ENCODE measurements at regions not wholly inside any gene's neighbourhood (a gene's known extent, or its start where the extent isn't known, plus 50 kb on each side); places are given as distances from the start of the nearest gene placed in this dataset.

DNA sequence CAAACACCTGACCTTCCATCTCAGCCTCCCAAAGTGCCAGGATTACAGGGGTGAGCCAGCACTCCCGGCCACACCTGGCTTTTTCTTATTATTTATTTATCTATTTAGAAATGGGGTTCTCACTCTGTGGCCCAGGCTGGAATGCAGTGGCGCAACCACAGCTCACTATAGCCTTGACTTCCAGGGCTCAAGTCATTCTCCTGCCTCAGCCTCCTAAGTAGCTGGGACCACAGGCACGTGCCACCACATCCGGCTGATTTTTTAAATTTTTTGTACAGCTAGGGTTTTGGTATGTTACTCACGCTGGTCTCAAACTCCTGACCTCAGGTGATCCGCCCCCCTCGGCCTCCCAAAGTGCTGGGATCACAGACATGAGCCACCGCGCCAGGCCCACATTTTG, 56.9 kb upstream of the MYL10 start:
- Histone ChIP-seq H2AK5ac (ENCODE audit: low read length, severe bottlenecking) (no peak overlapping the region), H3K79me1 (replicated peaks; ENCODE audit: low read length, poor library complexity, severe bottlenecking) (no peaks in the 10 kb centered on the region)
- 71% methylated on average over 8 of the region's 9 CpGs for WGBS

DNA sequence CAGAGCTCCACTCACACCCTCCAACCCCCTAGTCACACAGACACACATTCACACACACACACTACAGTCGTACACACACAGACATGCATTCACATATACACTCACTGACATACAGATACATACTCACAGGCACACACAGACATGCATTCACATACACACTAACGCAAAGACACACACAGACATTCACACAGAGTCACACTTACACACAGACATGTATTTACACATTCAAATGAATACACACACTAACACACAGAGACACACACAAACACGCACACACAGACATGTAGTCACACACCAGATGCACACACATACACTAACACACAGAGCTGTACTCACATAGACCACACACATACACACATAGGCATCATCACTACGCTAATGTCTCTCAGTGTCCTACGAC, 58.0 kb upstream of the MYL10 start:
- no peak overlapping the region for H2BK5ac ChIP-seq (ENCODE audit: low read depth, low read length, poor library complexity, severe bottlenecking)
- H3K23ac ChIP-seq (ENCODE audit: low read length in 2 of 2) = no peak overlapping the region
- WGBS = 76% methylated on average over 5 of the region's 5 CpGs
- no peak overlapping the region for H3K4me3 ChIP-seq (ENCODE audit: insufficient read depth in 1 of 2, low read depth in 1 of 2, low read length in 2 of 2)
- H3K27ac ChIP-seq (ENCODE audit: low read length, poor library complexity, severe bottlenecking) = no peak overlapping the region
- H2BK120ac ChIP-seq (ENCODE audit: low read depth, low read length) = no peak overlapping the region
- peak overlapping the region; percentile 27 for H4K91ac ChIP-seq (ENCODE audit: low read length)
- no peaks in the 10 kb centered on the region for H3K9me3 ChIP-seq (ENCODE audit: control insufficient read depth, low read length)
- H3K14ac ChIP-seq (ENCODE audit: low read length in 2 of 2) = peak overlapping the region in 1 of 2 experiments; percentile 53
- H4K8ac ChIP-seq (ENCODE audit: low read length) = no peak overlapping the region
- H2BK15ac ChIP-seq (ENCODE audit: low read depth, poor library complexity, severe bottlenecking) = no peak overlapping the region
- no peaks in the 10 kb centered on the region for H3K36me3 ChIP-seq (ENCODE audit: control insufficient read depth in 1 of 2, insufficient read depth in 2 of 2, low read depth in 1 of 2, low read length in 2 of 2)
- no peak overlapping the region for H3K9ac ChIP-seq (ENCODE audit: low read length)
- H3K4me2 ChIP-seq (ENCODE audit: low read length, poor library complexity, severe bottlenecking) = no peak overlapping the region
- no peaks in the 10 kb centered on the region for H3K79me1 ChIP-seq (replicated peaks; ENCODE audit: low read length, poor library complexity, severe bottlenecking)
- no peak overlapping the region for H2AFZ ChIP-seq (ENCODE audit: low read depth, low read length)
- H3K4me1 ChIP-seq (ENCODE audit: control insufficient read depth, insufficient read depth, low read depth, low read length) = peaks cover 21% of the 10 kb centered on the region
- peaks cover 0 to 42% of the 10 kb centered on the region in 2 experiments for H3K27me3 ChIP-seq (ENCODE audit: control insufficient read depth in 1 of 2, insufficient read depth in 1 of 2, low read length in 2 of 2)
- no peak overlapping the region for H3K18ac ChIP-seq (ENCODE audit: low read depth in 1 of 2, low read length in 2 of 2)
- no peak overlapping the region for H2BK12ac ChIP-seq (ENCODE audit: low read length in 2 of 2)
- H3K4ac ChIP-seq (ENCODE audit: low read depth in 1 of 2, low read length in 2 of 2) = no peak overlapping the region
- no peak overlapping the region for H2AK5ac ChIP-seq (ENCODE audit: low read length, severe bottlenecking)
- DNase-seq = no peak

More for the DNA sequence above, 56.9 kb upstream of the MYL10 start:
- Histone ChIP-seq H4K8ac (ENCODE audit: low read length) (no peak overlapping the region), H2AFZ (ENCODE audit: low read depth, low read length) (no peak overlapping the region), H3K14ac (ENCODE audit: low read length in 2 of 2) (no peak overlapping the region), H3K23ac (ENCODE audit: low read length in 2 of 2) (no peak overlapping the region), H3K4me2 (ENCODE audit: low read length, poor library complexity, severe bottlenecking) (no peak overlapping the region), H2BK12ac (ENCODE audit: low read length in 2 of 2) (no peak overlapping the region), H3K4me3 (ENCODE audit: insufficient read depth in 1 of 2, low read depth in 1 of 2, low read length in 2 of 2) (no peak overlapping the region), H2BK5ac (ENCODE audit: low read depth, low read length, poor library complexity, severe bottlenecking) (no peak overlapping the region), H3K9ac (ENCODE audit: low read length) (no peak overlapping the region), H3K36me3 (ENCODE audit: control insufficient read depth in 1 of 2, insufficient read depth in 2 of 2, low read depth in 1 of 2, low read length in 2 of 2) (no peaks in the 10 kb centered on the region), H4K91ac (ENCODE audit: low read length) (no peak overlapping the region), H3K27ac (ENCODE audit: low read length, poor library complexity, severe bottlenecking) (no peak overlapping the region), H2BK15ac (ENCODE audit: low read depth, poor library complexity, severe bottlenecking) (no peak overlapping the region), H3K4ac (ENCODE audit: low read depth in 1 of 2, low read length in 2 of 2) (no peak overlapping the region), H3K27me3 (ENCODE audit: control insufficient read depth in 1 of 2, insufficient read depth in 1 of 2, low read length in 2 of 2) (peaks cover 0 to 37% of the 10 kb centered on the region in 2 experiments), H2BK120ac (ENCODE audit: low read depth, low read length) (no peak overlapping the region), H3K4me1 (ENCODE audit: control insufficient read depth, insufficient read depth, low read depth, low read length) (peaks cover 24% of the 10 kb centered on the region), H3K9me3 (ENCODE audit: control insufficient read depth, low read length) (no peaks in the 10 kb centered on the region), H3K18ac (ENCODE audit: low read depth in 1 of 2, low read length in 2 of 2) (no peak overlapping the region)
- no peak for DNase-seq

DNA sequence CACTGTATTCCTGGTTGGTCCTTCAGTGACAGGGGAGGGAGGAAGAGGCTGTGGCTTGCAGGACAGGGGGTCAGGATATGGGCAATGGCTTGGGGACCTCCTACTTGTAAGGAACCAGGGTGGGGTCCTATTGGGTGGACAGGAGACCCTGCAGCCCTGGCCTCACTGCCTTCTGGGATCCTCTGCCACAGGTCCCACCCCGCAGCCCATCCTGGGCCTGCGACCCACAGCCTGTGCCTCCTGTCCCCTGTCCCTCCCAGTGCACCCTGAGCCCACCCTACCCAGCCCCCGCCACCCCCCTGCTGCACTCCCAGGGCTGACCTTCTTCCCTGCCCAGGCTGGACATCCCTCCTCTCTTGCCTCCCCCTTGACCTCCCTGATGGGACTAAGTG, 58.7 kb upstream of the MYL10 start:
- no peak overlapping the region for H3K23ac ChIP-seq (ENCODE audit: low read length in 2 of 2)
- no peak overlapping the region for H2AFZ ChIP-seq (ENCODE audit: low read depth, low read length)
- H3K18ac ChIP-seq (ENCODE audit: low read depth in 1 of 2, low read length in 2 of 2) = no peak overlapping the region
- H3K4me2 ChIP-seq (ENCODE audit: low read length, poor library complexity, severe bottlenecking) = no peak overlapping the region
- H3K9me3 ChIP-seq (ENCODE audit: control insufficient read depth, low read length) = no peaks in the 10 kb centered on the region
- no peak overlapping the region for H3K14ac ChIP-seq (ENCODE audit: low read length in 2 of 2)
- H2BK5ac ChIP-seq (ENCODE audit: low read depth, low read length, poor library complexity, severe bottlenecking) = no peak overlapping the region
- H4K91ac ChIP-seq (ENCODE audit: low read length) = no peak overlapping the region
- H3K4me1 ChIP-seq (ENCODE audit: control insufficient read depth, insufficient read depth, low read depth, low read length) = peaks cover 23% of the 10 kb centered on the region
- no peak overlapping the region for H3K27ac ChIP-seq (ENCODE audit: low read length, poor library complexity, severe bottlenecking)
- peaks cover 0 to 42% of the 10 kb centered on the region in 2 experiments for H3K27me3 ChIP-seq (ENCODE audit: control insufficient read depth in 1 of 2, insufficient read depth in 1 of 2, low read length in 2 of 2)
- H2BK120ac ChIP-seq (ENCODE audit: low read depth, low read length) = no peak overlapping the region
- 83% methylated on average over 1 of the region's 3 CpGs for WGBS
- H4K8ac ChIP-seq (ENCODE audit: low read length) = no peak overlapping the region
- no peak overlapping the region for H2BK12ac ChIP-seq (ENCODE audit: low read length in 2 of 2)
- no peak for DNase-seq
- peak overlapping the region in 1 of 2 experiments; percentile 47 for H3K4me3 ChIP-seq (ENCODE audit: insufficient read depth in 1 of 2, low read depth in 1 of 2, low read length in 2 of 2)
- H3K4ac ChIP-seq (ENCODE audit: low read depth in 1 of 2, low read length in 2 of 2) = no peak overlapping the region
- no peaks in the 10 kb centered on the region for H3K36me3 ChIP-seq (ENCODE audit: control insufficient read depth in 1 of 2, insufficient read depth in 2 of 2, low read depth in 1 of 2, low read length in 2 of 2)
- no peaks in the 10 kb centered on the region for H3K79me1 ChIP-seq (replicated peaks; ENCODE audit: low read length, poor library complexity, severe bottlenecking)
- no peak overlapping the region for H2AK5ac ChIP-seq (ENCODE audit: low read length, severe bottlenecking)
- H3K9ac ChIP-seq (ENCODE audit: low read length) = no peak overlapping the region
- H2BK15ac ChIP-seq (ENCODE audit: low read depth, poor library complexity, severe bottlenecking) = no peak overlapping the region

DNA sequence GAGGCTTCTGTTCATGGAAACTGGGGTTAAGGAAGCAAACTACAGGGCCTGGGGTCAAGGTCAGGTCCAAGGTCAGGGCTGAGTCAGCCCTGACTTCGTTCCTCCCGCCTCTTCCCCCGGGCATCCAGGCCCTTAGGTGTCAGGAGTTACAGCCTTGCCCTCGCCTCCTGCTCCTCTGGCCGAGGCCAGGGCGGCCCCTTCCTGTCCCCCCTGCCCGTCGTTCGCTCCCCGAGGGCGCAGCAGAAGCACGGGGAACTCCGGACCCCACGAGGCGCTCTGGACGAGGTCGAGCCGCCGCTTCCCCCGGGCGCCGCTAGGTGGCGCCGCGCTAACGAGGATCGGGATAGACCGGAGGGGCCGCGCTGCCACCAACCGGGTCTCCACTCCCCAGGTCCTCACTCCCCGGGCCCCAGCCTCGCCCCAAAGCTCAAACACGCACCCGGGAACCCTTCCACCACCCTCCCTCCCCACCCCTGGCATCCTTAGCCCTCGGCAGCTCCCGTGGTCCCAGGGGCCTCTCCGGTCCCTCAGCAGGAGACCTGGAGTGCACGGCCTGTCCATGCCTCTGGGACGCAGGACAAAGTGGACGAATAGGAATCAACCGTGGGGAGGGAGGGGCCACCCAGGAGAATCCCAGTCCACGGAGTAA, 59.2 kb upstream of the MYL10 start:
- Histone ChIP-seq H3K4ac (ENCODE audit: low read depth in 1 of 2, low read length in 2 of 2) (no peak overlapping the region), H2BK15ac (ENCODE audit: low read depth, poor library complexity, severe bottlenecking) (no peak overlapping the region), H3K4me3 (ENCODE audit: insufficient read depth in 1 of 2, low read depth in 1 of 2, low read length in 2 of 2) (peak overlapping the region in 1 of 2 experiments; percentile 47), H3K14ac (ENCODE audit: low read length in 2 of 2) (peak overlapping the region in 1 of 2 experiments; percentile 18), H3K79me1 (replicated peaks; ENCODE audit: low read length, poor library complexity, severe bottlenecking) (no peaks in the 10 kb centered on the region), H2BK12ac (ENCODE audit: low read length in 2 of 2) (peak overlapping the region in 1 of 2 experiments; percentile 40), H3K4me2 (ENCODE audit: low read length, poor library complexity, severe bottlenecking) (peak overlapping the region; percentile 68), H4K8ac (ENCODE audit: low read length) (no peak overlapping the region), H2BK5ac (ENCODE audit: low read depth, low read length, poor library complexity, severe bottlenecking) (no peak overlapping the region), H3K36me3 (ENCODE audit: control insufficient read depth in 1 of 2, insufficient read depth in 2 of 2, low read depth in 1 of 2, low read length in 2 of 2) (no peaks in the 10 kb centered on the region), H4K91ac (ENCODE audit: low read length) (peak overlapping the region; percentile 52), H2AK5ac (ENCODE audit: low read length, severe bottlenecking) (no peak overlapping the region), H3K9ac (ENCODE audit: low read length) (peak overlapping the region; percentile 45), H3K4me1 (ENCODE audit: control insufficient read depth, insufficient read depth, low read depth, low read length) (peaks cover 23% of the 10 kb centered on the region), H3K27me3 (ENCODE audit: control insufficient read depth in 1 of 2, insufficient read depth in 1 of 2, low read length in 2 of 2) (peaks cover 0 to 38% of the 10 kb centered on the region in 2 experiments), H3K18ac (ENCODE audit: low read depth in 1 of 2, low read length in 2 of 2) (peak overlapping the region in 1 of 2 experiments; percentile 40), H3K9me3 (ENCODE audit: control insufficient read depth, low read length) (no peaks in the 10 kb centered on the region), H3K27ac (ENCODE audit: low read length, poor library complexity, severe bottlenecking) (no peak overlapping the region), H2BK120ac (ENCODE audit: low read depth, low read length) (no peak overlapping the region), H2AFZ (ENCODE audit: low read depth, low read length) (no peak overlapping the region), H3K23ac (ENCODE audit: low read length in 2 of 2) (no peak overlapping the region)
- DNase-seq = peak; percentile 76
- 6% methylated on average over 34 of the region's 43 CpGs for WGBS
